Endodermal cell (in vitro differentiated cells): ENCODE measurements at regions not wholly inside any gene's neighbourhood (a gene's known extent, or its start where the extent isn't known, plus 50 kb on each side); places are given as distances from the start of the nearest gene placed in this dataset.

Experiments used
- DNase-seq: peaks from one replicate; pipeline ENCODE4 v3.0.0-alpha.2; 2017
- H3K27ac ChIP-seq: 2 replicates; pipeline ENCODE4 v1.5.1; 2013; ENCODE audit warnings: mild to moderate bottlenecking, low read depth, low read length, moderate library complexity
- H3K27me3 ChIP-seq: 2 replicates; pipeline ENCODE4 v1.6.1; 2013; ENCODE audit warnings: mild to moderate bottlenecking, low read length, moderate library complexity; ENCODE audit not compliant: insufficient read depth, control insufficient read depth, poor library complexity, severe bottlenecking
- H3K36me3 ChIP-seq: 2 replicates; pipeline ENCODE4 v1.7.0; 2013; ENCODE audit warnings: mild to moderate bottlenecking, low read length, moderate library complexity; ENCODE audit not compliant: control insufficient read depth, insufficient read depth
- H3K4me1 ChIP-seq: one replicate; pipeline ENCODE4 v1.7.0; 2013; ENCODE audit warnings: low read length; ENCODE audit not compliant: control insufficient read depth, insufficient read depth
- H3K4me3 ChIP-seq: 2 replicates; pipeline ENCODE4 v1.5.1; 2013; ENCODE audit warnings: mild to moderate bottlenecking, low read length, moderate library complexity
- H3K9ac ChIP-seq: 2 replicates; pipeline ENCODE4 v1.6.1; 2013; ENCODE audit warnings: mild to moderate bottlenecking, low read length, moderate library complexity; ENCODE audit not compliant: poor library complexity, severe bottlenecking; ENCODE audit errors: extremely low read depth
- H3K9me3 ChIP-seq: 2 replicates; pipeline ENCODE4 v1.6.1; 2013; ENCODE audit warnings: mild to moderate bottlenecking, low read length, moderate library complexity; ENCODE audit not compliant: control insufficient read depth
- H3K27ac Mint-ChIP-seq: 2 replicates; pipeline ENCODE4 v1.8.0; 2020; ENCODE audit warnings: mixed read lengths
- H3K27me3 Mint-ChIP-seq: 2 replicates; pipeline ENCODE4 v1.8.0; 2021; ENCODE audit warnings: mild to moderate bottlenecking, mixed read lengths; ENCODE audit not compliant: insufficient read depth
- H3K36me3 Mint-ChIP-seq: 2 replicates; pipeline ENCODE4 v1.8.0; 2020; ENCODE audit warnings: low read depth, mixed read lengths
- H3K4me1 Mint-ChIP-seq: 2 replicates; pipeline ENCODE4 v1.8.0; 2020; ENCODE audit warnings: mixed read lengths
- H3K4me3 Mint-ChIP-seq: 2 replicates; pipeline ENCODE4 v1.8.0; 2020; ENCODE audit warnings: mild to moderate bottlenecking, moderate library complexity, mixed read lengths
- H3K9me3 Mint-ChIP-seq: 2 replicates; pipeline ENCODE4 v1.8.0; 2020; ENCODE audit warnings: mild to moderate bottlenecking, mixed read lengths
- CTCF ChIP-seq: fragments of 200-600 bp; sonication (generic); conservative IDR thresholded peaks from 2 replicates; pipeline ENCODE4 v1.5.0; 2021; ENCODE audit warnings: antibody characterized with exemption, mild to moderate bottlenecking
- WGBS, 2 experiments: methylation state at CpG; one replicate each; pipeline versions ENCODE4 v1.1.5 to v1.1.7; 2013; ENCODE audit warnings: missing lambda C conversion rate in 2 of 2, mixed read lengths in 1 of 2; ENCODE audit not compliant: insufficient coverage in 1 of 2, insufficient read length in 1 of 2; 5-methylcytosine and 5-hydroxymethylcytosine counted together

- Mint-ChIP-seq H3K4me3 (no peak overlapping the region), H3K9me3 (peaks cover 18% of the 10 kb centered on the region)
Measured at GRCh38 chrX:122076241-122076640, 1028.8 kb downstream of the GLUD2 start.

GRCh38 chrX:122078079-122078478 is 1030.7 kb downstream of the GLUD2 start:
- DNase-seq = no peak
- no peak overlapping the region for H3K4me3 Mint-ChIP-seq
- H3K36me3 Mint-ChIP-seq = no peaks in the 10 kb centered on the region
- WGBS, 2 experiments = 83% methylated on average over 1 of the region's 1 CpG; no CpG with 5 or more reads in 1 of the 2 experiments
- H3K27me3 Mint-ChIP-seq = no peaks in the 10 kb centered on the region
- no peak for TF ChIP-seq CTCF
- no peaks in the 10 kb centered on the region for H3K9me3 ChIP-seq
- H3K4me1 ChIP-seq = no peaks in the 10 kb centered on the region
- no peak overlapping the region for H3K27ac Mint-ChIP-seq
- H3K36me3 ChIP-seq = no peaks in the 10 kb centered on the region
- H3K4me3 ChIP-seq = no peak overlapping the region
- peaks cover 18% of the 10 kb centered on the region for H3K9me3 Mint-ChIP-seq
- H3K27ac ChIP-seq = no peak overlapping the region
- no peak overlapping the region for H3K9ac ChIP-seq
- H3K4me1 Mint-ChIP-seq = no peaks in the 10 kb centered on the region
- H3K27me3 ChIP-seq = no peaks in the 10 kb centered on the region

More at GRCh38 chrX:122076241-122076640, 1028.8 kb downstream of the GLUD2 start:
- TF ChIP-seq CTCF = no peak
- no peak overlapping the region for H3K4me3 ChIP-seq
- H3K27ac Mint-ChIP-seq = no peak overlapping the region
- H3K9ac ChIP-seq = no peak overlapping the region
- no peaks in the 10 kb centered on the region for H3K27me3 Mint-ChIP-seq
- no peaks in the 10 kb centered on the region for H3K27me3 ChIP-seq
- H3K27ac ChIP-seq = no peak overlapping the region
- no CpG with 5 or more reads among the region's 1 CpG for WGBS, 2 experiments
- H3K9me3 ChIP-seq = no peaks in the 10 kb centered on the region
- no peaks in the 10 kb centered on the region for H3K36me3 ChIP-seq
- DNase-seq = no peak
- no peaks in the 10 kb centered on the region for H3K4me1 ChIP-seq
- no peaks in the 10 kb centered on the region for H3K36me3 Mint-ChIP-seq
- no peaks in the 10 kb centered on the region for H3K4me1 Mint-ChIP-seq

GRCh38 chrX:122087341-122087740 is 1039.9 kb downstream of the GLUD2 start:
- Histone ChIP-seq H3K36me3 (no peaks in the 10 kb centered on the region), H3K9me3 (peaks cover 2% of the 10 kb centered on the region), H3K4me3 (no peak overlapping the region), H3K9ac (no peak overlapping the region), H3K4me1 (no peaks in the 10 kb centered on the region), H3K27ac (no peak overlapping the region), H3K27me3 (no peaks in the 10 kb centered on the region)
- DNase-seq = no peak
- H3K4me3 Mint-ChIP-seq = no peak overlapping the region
- H3K4me1 Mint-ChIP-seq = peaks cover 12% of the 10 kb centered on the region
- H3K27ac Mint-ChIP-seq = no peak overlapping the region
- H3K9me3 Mint-ChIP-seq = no peaks in the 10 kb centered on the region
- WGBS, 2 experiments = 0% methylated on average over 1 of the region's 1 CpG
- TF ChIP-seq CTCF = no peak
- H3K36me3 Mint-ChIP-seq = peaks cover 2% of the 10 kb centered on the region
- no peaks in the 10 kb centered on the region for H3K27me3 Mint-ChIP-seq
